HUES64 (cell line): ENCODE measurements at regions not wholly inside any gene's neighbourhood (a gene's known extent, or its start where the extent isn't known, plus 50 kb on each side); places are given as distances from the start of the nearest gene placed in this dataset.

Experiments used
- H3K27ac ChIP-seq: 2 replicates; pipeline ENCODE4 v1.7.0; 2013; ENCODE audit warnings: low read depth, low read length, inconsistent platforms
- H3K27me3 ChIP-seq: 2 replicates; pipeline ENCODE4 v1.6.1; 2013; ENCODE audit warnings: mild to moderate bottlenecking, low read length; ENCODE audit not compliant: insufficient read depth
- H3K36me3 ChIP-seq: 2 replicates; pipeline ENCODE4 v1.6.1; 2013; ENCODE audit warnings: mild to moderate bottlenecking, low read length; ENCODE audit not compliant: insufficient read depth
- H3K4me1 ChIP-seq: 2 replicates; pipeline ENCODE4 v1.6.1; 2013; ENCODE audit warnings: mild to moderate bottlenecking, low read length, moderate library complexity; ENCODE audit not compliant: insufficient read depth
- H3K4me3 ChIP-seq: 2 replicates; pipeline ENCODE4 v1.5.1; 2013; ENCODE audit warnings: mild to moderate bottlenecking, low read length, moderate library complexity
- H3K9ac ChIP-seq: 2 replicates; pipeline ENCODE4 v1.6.1; 2013; ENCODE audit warnings: mild to moderate bottlenecking, low read depth, low read length
- H3K9me3 ChIP-seq: 2 replicates; pipeline ENCODE4 v1.6.1; 2013; ENCODE audit warnings: low read depth, low read length; ENCODE audit not compliant: insufficient read depth
- WGBS: fragments of 150-250, 120-280 bp; methylation state at CpG from one replicate; pipeline ENCODE4 v1.1.7; 2013; ENCODE audit warnings: missing lambda C conversion rate; 5-methylcytosine and 5-hydroxymethylcytosine counted together

- Histone ChIP-seq H3K9me3 (no peaks in the 10 kb centered on the region), H3K27me3 (no peaks in the 10 kb centered on the region), H3K9ac (no peak overlapping the region), H3K4me1 (no peaks in the 10 kb centered on the region), H3K36me3 (no peaks in the 10 kb centered on the region), H3K27ac (no peak overlapping the region), H3K4me3 (no peak overlapping the region)
- WGBS: 94% methylated on average over 10 of the region's 10 CpGs
Measured at GRCh38 chr2:8278709-8279354, 403.0 kb upstream of the ID2 start.

- H3K9ac ChIP-seq: no peak overlapping the region
- H3K9me3 ChIP-seq: no peaks in the 10 kb centered on the region
- no peak overlapping the region for H3K27ac ChIP-seq
- H3K4me3 ChIP-seq: no peak overlapping the region
- H3K4me1 ChIP-seq: no peaks in the 10 kb centered on the region
- no peaks in the 10 kb centered on the region for H3K36me3 ChIP-seq
- 97% methylated on average over 9 of the region's 9 CpGs for WGBS
- H3K27me3 ChIP-seq: no peaks in the 10 kb centered on the region
Measured at GRCh38 chr2:8279506-8279905, 402.4 kb upstream of the ID2 start.

GRCh38 chr2:8281234-8281633 is 400.6 kb upstream of the ID2 start:
- H3K9me3 ChIP-seq: no peaks in the 10 kb centered on the region
- WGBS: 95% methylated on average over 4 of the region's 4 CpGs
- H3K27me3 ChIP-seq: no peaks in the 10 kb centered on the region
- no peak overlapping the region for H3K27ac ChIP-seq
- no peaks in the 10 kb centered on the region for H3K4me1 ChIP-seq
- no peak overlapping the region for H3K9ac ChIP-seq
- H3K4me3 ChIP-seq: no peak overlapping the region
- H3K36me3 ChIP-seq: no peaks in the 10 kb centered on the region

- WGBS: 93% methylated on average over 25 of the region's 25 CpGs
- Histone ChIP-seq H3K9ac (no peak overlapping the region), H3K36me3 (no peaks in the 10 kb centered on the region), H3K4me1 (no peaks in the 10 kb centered on the region), H3K27me3 (no peaks in the 10 kb centered on the region), H3K4me3 (no peak overlapping the region), H3K9me3 (no peaks in the 10 kb centered on the region), H3K27ac (no peak overlapping the region)
Measured at GRCh38 chr2:8281950-8282857, 399.7 kb upstream of the ID2 start.

- WGBS: 96% methylated on average over 13 of the region's 13 CpGs
- no peaks in the 10 kb centered on the region for H3K27me3 ChIP-seq
- H3K27ac ChIP-seq: no peak overlapping the region
- H3K9me3 ChIP-seq: no peaks in the 10 kb centered on the region
- H3K4me1 ChIP-seq: no peaks in the 10 kb centered on the region
- H3K36me3 ChIP-seq: no peaks in the 10 kb centered on the region
- H3K9ac ChIP-seq: no peak overlapping the region
- H3K4me3 ChIP-seq: no peak overlapping the region
Measured at GRCh38 chr2:8282858-8283252, 399.0 kb upstream of the ID2 start.

GRCh38 chr2:8285081-8285480 is 396.8 kb upstream of the ID2 start:
- 78% methylated on average over 3 of the region's 3 CpGs for WGBS

GRCh38 chr2:8285898-8286297 is 396.0 kb upstream of the ID2 start:
- Histone ChIP-seq H3K36me3 (no peaks in the 10 kb centered on the region), H3K27me3 (no peaks in the 10 kb centered on the region), H3K9me3 (no peaks in the 10 kb centered on the region), H3K27ac (no peak overlapping the region), H3K9ac (no peak overlapping the region), H3K4me1 (no peaks in the 10 kb centered on the region), H3K4me3 (no peak overlapping the region)
- 90% methylated on average over 5 of the region's 5 CpGs for WGBS

More at GRCh38 chr2:8285081-8285480, 396.8 kb upstream of the ID2 start:
- Histone ChIP-seq H3K4me3 (no peak overlapping the region), H3K27ac (no peak overlapping the region), H3K27me3 (no peaks in the 10 kb centered on the region), H3K9ac (no peak overlapping the region), H3K9me3 (no peaks in the 10 kb centered on the region), H3K4me1 (no peaks in the 10 kb centered on the region), H3K36me3 (no peaks in the 10 kb centered on the region)

- H3K9me3 ChIP-seq: no peaks in the 10 kb centered on the region
- 100% methylated on average over 1 of the region's 2 CpGs for WGBS
- H3K27me3 ChIP-seq: no peaks in the 10 kb centered on the region
- H3K4me3 ChIP-seq: no peak overlapping the region
- H3K27ac ChIP-seq: no peak overlapping the region
- H3K4me1 ChIP-seq: no peaks in the 10 kb centered on the region
- H3K9ac ChIP-seq: no peak overlapping the region
- no peaks in the 10 kb centered on the region for H3K36me3 ChIP-seq
Measured at GRCh38 chr2:8288206-8288605, 393.6 kb upstream of the ID2 start.

- Histone ChIP-seq H3K4me1 (no peaks in the 10 kb centered on the region), H3K36me3 (no peaks in the 10 kb centered on the region), H3K4me3 (no peak overlapping the region), H3K27ac (no peak overlapping the region), H3K9me3 (no peaks in the 10 kb centered on the region), H3K27me3 (no peaks in the 10 kb centered on the region), H3K9ac (no peak overlapping the region)
- 93% methylated on average over 4 of the region's 4 CpGs for WGBS
Measured at GRCh38 chr2:8289111-8289510, 392.7 kb upstream of the ID2 start.

- WGBS: 100% methylated on average over 9 of the region's 9 CpGs
- Histone ChIP-seq H3K4me3 (no peak overlapping the region), H3K4me1 (no peaks in the 10 kb centered on the region), H3K9ac (no peak overlapping the region), H3K9me3 (no peaks in the 10 kb centered on the region), H3K27me3 (no peaks in the 10 kb centered on the region), H3K36me3 (no peaks in the 10 kb centered on the region), H3K27ac (no peak overlapping the region)
Measured at GRCh38 chr2:8290771-8291352, 391.0 kb upstream of the ID2 start.

- Histone ChIP-seq H3K27me3 (no peaks in the 10 kb centered on the region), H3K36me3 (no peaks in the 10 kb centered on the region), H3K4me3 (no peak overlapping the region)
Measured at GRCh38 chr2:8296306-8296705, 385.6 kb upstream of the ID2 start.

More at GRCh38 chr2:8296306-8296705, 385.6 kb upstream of the ID2 start:
- H3K9me3 ChIP-seq: no peaks in the 10 kb centered on the region
- WGBS: 91% methylated on average over 4 of the region's 4 CpGs
- H3K9ac ChIP-seq: no peak overlapping the region
- H3K4me1 ChIP-seq: no peaks in the 10 kb centered on the region
- H3K27ac ChIP-seq: no peak overlapping the region
